SU-DHL-6 (cell line): ENCODE measurements at regions not wholly inside any gene's neighbourhood (a gene's known extent, or its start where the extent isn't known, plus 50 kb on each side); places are given as distances from the start of the nearest gene placed in this dataset.

Experiments used
- H2AFZ ChIP-seq: fragments of 200-600 bp; sonication (generic); 2 replicates; pipeline ENCODE4 v1.6.1; 2014; ENCODE audit warnings: low read depth, mild to moderate bottlenecking, moderate library complexity, mixed read lengths, antibody characterized with exemption, low read length; ENCODE audit not compliant: severe bottlenecking
- H3F3A ChIP-seq: fragments of 200-600 bp; shearing (Covaris generic); 2 replicates; pipeline ENCODE4 v1.6.0; 2016; ENCODE audit warnings: antibody characterized with exemption, mild to moderate bottlenecking; ENCODE audit not compliant: insufficient read depth
- H3K27ac ChIP-seq: fragments of 200-600 bp; sonication (generic); 2 replicates; pipeline ENCODE4 v1.5.1; 2016; ENCODE audit warnings: low read depth, mild to moderate bottlenecking, low read length, moderate library complexity, mixed read lengths
- H3K27me3 ChIP-seq: fragments of 200-600 bp; sonication (generic), shearing (Covaris generic); 2 replicates; pipeline ENCODE4 v1.6.0; 2014; ENCODE audit warnings: mild to moderate bottlenecking, low read length
- H3K36me3 ChIP-seq: fragments of 200-600 bp; sonication (generic); 2 replicates; pipeline ENCODE4 v1.6.1; 2014; ENCODE audit warnings: mild to moderate bottlenecking, low read length, mixed read lengths
- H3K4me2 ChIP-seq: fragments of 300-600, 200-600 bp; shearing (Covaris generic), sonication (generic); 2 replicates; pipeline ENCODE4 v1.6.0; 2014; ENCODE audit warnings: low read length, low read depth, mild to moderate bottlenecking; ENCODE audit not compliant: poor library complexity, severe bottlenecking
- H3K4me3 ChIP-seq: fragments of 200-600 bp; sonication (generic); 2 replicates; pipeline ENCODE4 v1.5.1; 2014; ENCODE audit warnings: antibody characterized with exemption, low read length, mild to moderate bottlenecking, mixed read lengths; ENCODE audit not compliant: insufficient read depth, poor library complexity, severe bottlenecking
- H3K79me2 ChIP-seq: fragments of 200-600 bp; sonication (generic); 2 replicates; pipeline ENCODE4 v1.6.1; 2014; ENCODE audit warnings: mild to moderate bottlenecking, low read length, moderate library complexity; ENCODE audit not compliant: insufficient read depth
- H3K9ac ChIP-seq: fragments of 200-600 bp; sonication (generic); 2 replicates; pipeline ENCODE4 v1.7.0; 2014; ENCODE audit warnings: mild to moderate bottlenecking, low read length
- H3K9me2 ChIP-seq: fragments of 200-600 bp; sonication (generic); replicated peaks from 2 replicates; pipeline ENCODE4 v1.6.1; 2014; ENCODE audit warnings: low read length; ENCODE audit not compliant: insufficient read depth
- H3K9me3 ChIP-seq: fragments of 200-600 bp; sonication (generic); 2 replicates; pipeline ENCODE4 v1.6.1; 2014; ENCODE audit warnings: low read length, mixed read lengths; ENCODE audit not compliant: insufficient read depth
- H4K20me1 ChIP-seq: fragments of 200-600 bp; sonication (generic); 2 replicates; pipeline ENCODE4 v1.6.1; 2014; ENCODE audit warnings: low read depth, mild to moderate bottlenecking, antibody characterized with exemption, low read length, moderate library complexity, mixed read lengths
- EZH2phosphoT487 ChIP-seq: fragments of 200-600 bp; sonication (generic), shearing (Covaris generic); conservative IDR thresholded peaks from 2 replicates; pipeline ENCODE4 v1.6.1; 2018; ENCODE audit warnings: mild to moderate bottlenecking, antibody characterized with exemption, low read length, moderate library complexity, mixed read lengths
- TF ChIP-seq, protein P1 (sequence below): fragments of 200-600 bp; sonication (generic); IDR thresholded peaks from one replicate; pipeline ENCODE4 v1.5.1; 2017; ENCODE audit warnings: antibody characterized with exemption, mild to moderate bottlenecking, low read length, moderate library complexity; ENCODE audit not compliant: insufficient read depth, poor library complexity, severe bottlenecking

DNA sequence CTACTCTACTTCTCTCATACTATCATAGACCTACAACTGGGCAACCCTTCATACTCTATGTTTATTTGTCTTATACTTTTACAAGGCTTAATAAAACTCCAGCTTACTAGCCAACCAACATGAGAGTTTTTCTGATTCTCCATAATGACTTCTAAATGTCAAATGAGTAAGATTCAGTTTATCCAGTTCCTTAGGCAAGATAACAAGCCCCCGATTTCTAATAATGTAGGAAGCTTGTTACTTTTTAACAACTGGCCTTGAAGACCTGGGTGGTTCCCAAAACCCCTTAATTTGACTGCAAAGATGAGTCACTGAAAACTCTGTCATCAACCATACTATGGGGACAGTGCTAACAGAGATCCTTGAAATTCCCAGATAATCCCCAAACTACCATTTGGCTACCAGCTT lies 294.6 kb upstream of the ACTBL2 start:
- no peak for TF ChIP-seq EZH2phosphoT487
- TF ChIP-seq, protein P1, sequence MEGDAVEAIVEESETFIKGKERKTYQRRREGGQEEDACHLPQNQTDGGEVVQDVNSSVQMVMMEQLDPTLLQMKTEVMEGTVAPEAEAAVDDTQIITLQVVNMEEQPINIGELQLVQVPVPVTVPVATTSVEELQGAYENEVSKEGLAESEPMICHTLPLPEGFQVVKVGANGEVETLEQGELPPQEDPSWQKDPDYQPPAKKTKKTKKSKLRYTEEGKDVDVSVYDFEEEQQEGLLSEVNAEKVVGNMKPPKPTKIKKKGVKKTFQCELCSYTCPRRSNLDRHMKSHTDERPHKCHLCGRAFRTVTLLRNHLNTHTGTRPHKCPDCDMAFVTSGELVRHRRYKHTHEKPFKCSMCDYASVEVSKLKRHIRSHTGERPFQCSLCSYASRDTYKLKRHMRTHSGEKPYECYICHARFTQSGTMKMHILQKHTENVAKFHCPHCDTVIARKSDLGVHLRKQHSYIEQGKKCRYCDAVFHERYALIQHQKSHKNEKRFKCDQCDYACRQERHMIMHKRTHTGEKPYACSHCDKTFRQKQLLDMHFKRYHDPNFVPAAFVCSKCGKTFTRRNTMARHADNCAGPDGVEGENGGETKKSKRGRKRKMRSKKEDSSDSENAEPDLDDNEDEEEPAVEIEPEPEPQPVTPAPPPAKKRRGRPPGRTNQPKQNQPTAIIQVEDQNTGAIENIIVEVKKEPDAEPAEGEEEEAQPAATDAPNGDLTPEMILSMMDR: no peak
- Histone ChIP-seq H3F3A (no peaks in the 10 kb centered on the region), H3K4me3 (no peak overlapping the region), H2AFZ (no peak overlapping the region), H3K27ac (no peak overlapping the region), H3K9me3 (no peaks in the 10 kb centered on the region), H3K4me2 (no peak overlapping the region), H3K9me2 (no peaks in the 10 kb centered on the region), H3K9ac (no peak overlapping the region), H3K79me2 (no peaks in the 10 kb centered on the region), H4K20me1 (no peaks in the 10 kb centered on the region), H3K36me3 (no peaks in the 10 kb centered on the region), H3K27me3 (no peaks in the 10 kb centered on the region)

DNA sequence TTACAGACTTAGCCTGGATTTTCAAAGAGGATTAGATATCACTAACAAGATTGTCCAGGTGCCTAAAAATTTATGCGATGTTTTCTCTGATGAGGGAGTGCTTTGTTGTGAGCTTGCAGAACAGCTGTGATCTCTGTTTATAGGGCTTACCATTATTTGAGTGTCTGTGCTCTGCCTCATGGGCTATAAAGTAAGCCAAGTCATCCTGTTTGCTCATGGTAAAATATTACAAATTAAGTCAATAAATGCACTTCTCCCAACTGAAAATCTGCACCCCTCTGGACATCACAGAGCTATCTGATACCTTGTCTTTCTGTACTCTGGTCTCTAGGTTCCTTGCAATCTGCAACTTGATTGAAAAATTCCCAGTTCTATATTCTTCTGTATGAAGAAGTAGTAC lies 293.4 kb upstream of the ACTBL2 start:
- H4K20me1 ChIP-seq: no peaks in the 10 kb centered on the region

DNA sequence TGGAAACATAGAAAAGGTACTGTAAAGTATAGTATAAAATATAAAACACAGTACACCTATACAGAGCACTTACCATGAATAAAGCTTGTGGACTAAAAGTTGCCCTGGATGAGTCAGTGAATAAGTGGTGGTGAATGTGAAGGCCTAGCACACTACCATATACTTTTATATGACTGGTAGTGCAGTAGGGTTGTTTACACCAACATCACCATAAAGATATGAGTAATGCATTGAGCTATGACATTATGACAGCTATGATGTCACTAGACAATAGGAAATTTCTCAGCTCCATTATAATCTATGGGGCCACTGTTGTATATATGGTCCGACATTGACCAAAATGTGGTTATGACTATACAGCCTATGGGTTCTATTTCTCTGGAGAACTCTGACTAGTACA lies 291.8 kb upstream of the ACTBL2 start:
- no peak overlapping the region for H3K4me3 ChIP-seq
- no peak for TF ChIP-seq EZH2phosphoT487
- TF ChIP-seq, protein P1: no peak
- no peaks in the 10 kb centered on the region for H4K20me1 ChIP-seq
- H3K4me2 ChIP-seq: no peak overlapping the region
- H3K36me3 ChIP-seq: no peaks in the 10 kb centered on the region
- H3K9me2 ChIP-seq: no peaks in the 10 kb centered on the region
- H3K27ac ChIP-seq: no peak overlapping the region
- H3F3A ChIP-seq: no peaks in the 10 kb centered on the region
- H3K9ac ChIP-seq: no peak overlapping the region
- no peaks in the 10 kb centered on the region for H3K9me3 ChIP-seq
- H3K27me3 ChIP-seq: no peaks in the 10 kb centered on the region
- H3K79me2 ChIP-seq: no peaks in the 10 kb centered on the region
- no peak overlapping the region for H2AFZ ChIP-seq

More for the DNA sequence above, 293.4 kb upstream of the ACTBL2 start:
- H3K4me3 ChIP-seq: no peak overlapping the region
- no peak overlapping the region for H3K9ac ChIP-seq
- no peak overlapping the region for H3K27ac ChIP-seq
- H3K9me3 ChIP-seq: no peaks in the 10 kb centered on the region
- no peak for TF ChIP-seq EZH2phosphoT487
- TF ChIP-seq, protein P1: no peak
- H3K4me2 ChIP-seq: no peak overlapping the region
- no peaks in the 10 kb centered on the region for H3K9me2 ChIP-seq
- no peaks in the 10 kb centered on the region for H3F3A ChIP-seq
- H3K27me3 ChIP-seq: no peaks in the 10 kb centered on the region
- no peak overlapping the region for H2AFZ ChIP-seq
- no peaks in the 10 kb centered on the region for H3K79me2 ChIP-seq
- H3K36me3 ChIP-seq: no peaks in the 10 kb centered on the region

DNA sequence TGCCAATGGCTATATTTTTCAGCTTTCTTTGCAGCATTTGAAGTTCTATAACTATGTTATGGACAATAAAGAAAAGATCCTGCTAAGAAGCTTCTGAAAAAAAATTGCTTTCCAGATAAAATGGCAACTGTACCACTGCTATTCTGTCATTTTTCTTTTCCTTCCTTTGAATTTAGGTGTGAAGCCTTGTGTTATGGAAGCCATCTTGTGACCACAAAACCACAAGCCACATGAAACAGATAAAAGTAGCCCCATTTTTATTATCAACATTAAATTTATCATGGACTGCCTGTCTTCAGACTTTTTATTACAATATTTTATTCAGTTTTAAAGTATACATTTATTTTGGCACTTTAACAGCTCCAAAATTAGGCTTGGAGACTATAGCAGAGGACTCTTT lies 289.9 kb upstream of the ACTBL2 start:
- H3F3A ChIP-seq: no peaks in the 10 kb centered on the region
- H3K4me3 ChIP-seq: no peak overlapping the region
- no peaks in the 10 kb centered on the region for H3K27me3 ChIP-seq
- no peaks in the 10 kb centered on the region for H3K9me2 ChIP-seq
- TF ChIP-seq, protein P1: no peak
- H2AFZ ChIP-seq: no peak overlapping the region
- H3K4me2 ChIP-seq: no peak overlapping the region
- H4K20me1 ChIP-seq: no peaks in the 10 kb centered on the region
- no peaks in the 10 kb centered on the region for H3K79me2 ChIP-seq
- H3K9ac ChIP-seq: no peak overlapping the region
- H3K36me3 ChIP-seq: no peaks in the 10 kb centered on the region
- H3K9me3 ChIP-seq: no peaks in the 10 kb centered on the region
- no peak overlapping the region for H3K27ac ChIP-seq
